SH-SY5Y (cell line): ENCODE measurements at regions not wholly inside any gene's neighbourhood (a gene's known extent, or its start where the extent isn't known, plus 50 kb on each side); places are given as distances from the start of the nearest gene placed in this dataset.

Experiments
- GATA2 ChIP-seq: IDR thresholded peaks from 2 replicates; pipeline ENCODE4 v1.6.1; 2011; ENCODE audit warnings: mild to moderate bottlenecking, low read depth, low read length
- GATA3 ChIP-seq: IDR thresholded peaks from 2 replicates; pipeline ENCODE4 v1.6.1; 2011; ENCODE audit warnings: low read depth, mild to moderate bottlenecking, low read length, moderate library complexity

- no peak for TF ChIP-seq GATA2
- TF ChIP-seq GATA3, result no peak
These were observed 637.8 kb upstream of the LUZP2 start for GRCh38 chr11:23859087-23859486.
